GM12878 (cell line): ENCODE measurements at regions not wholly inside any gene's neighbourhood (a gene's known extent, or its start where the extent isn't known, plus 50 kb on each side); places are given as distances from the start of the nearest gene placed in this dataset.

Source experiments
- BCL11A ChIP-seq: IDR thresholded peaks from 2 replicates; pipeline ENCODE4 v1.6.1; 2011; ENCODE audit warnings: low read depth, low read length
- CTCF ChIP-seq, 3 experiments: IDR thresholded peaks in 2 of 3; conservative IDR thresholded peaks in 1 of 3; 2 replicates each; pipeline ENCODE4 v1.5.1; 2011; ENCODE audit warnings: low read depth in 3 of 3, low read length in 3 of 3, mild to moderate bottlenecking in 3 of 3, control low read depth in 2 of 3, moderate library complexity in 2 of 3, inconsistent platforms in 1 of 3, mixed read lengths in 1 of 3; ENCODE audit not compliant: control insufficient read depth in 2 of 3, insufficient read depth in 1 of 3; ENCODE audit errors: extremely low read depth in 1 of 3
- EP300 ChIP-seq, 2 experiments: fragments of 150-350 bp in 1 of 2; IDR thresholded peaks; 2 replicates each; pipeline ENCODE4 v1.6.1; 2011 to 2012; ENCODE audit warnings: low read depth in 2 of 2, low read length in 2 of 2, borderline replicate concordance in 1 of 2, improper control_type of control experiment in 1 of 2, inconsistent platforms in 1 of 2; ENCODE audit not compliant: control insufficient read depth in 1 of 2
- EZH2 ChIP-seq: IDR thresholded peaks from 2 replicates; pipeline ENCODE4 v1.6.1; 2012; ENCODE audit warnings: low read depth, mild to moderate bottlenecking, control low read depth, inconsistent platforms, low read length, borderline replicate concordance; ENCODE audit not compliant: control insufficient read depth
- HDAC6 ChIP-seq: fragments of 200-600 bp; sonication (generic); IDR thresholded peaks from one replicate; pipeline ENCODE4 v1.8.0; 2017; ENCODE audit warnings: antibody characterized with exemption; ENCODE audit not compliant: unreplicated experiment
- HDGF ChIP-seq: fragments of 450-650 bp; IDR thresholded peaks from 2 replicates; pipeline ENCODE4 v1.6.1; 2016; ENCODE audit warnings: antibody characterized with exemption
- JUND ChIP-seq: IDR thresholded peaks from 2 replicates; pipeline ENCODE4 v1.6.1; 2012; ENCODE audit warnings: low read depth, mild to moderate bottlenecking, low read length, improper control_type of control experiment, moderate library complexity
- MAX ChIP-seq: IDR thresholded peaks from 2 replicates; pipeline ENCODE4 v1.6.1; 2012; ENCODE audit warnings: low read depth, low read length, improper control_type of control experiment
- POLR2A ChIP-seq: IDR thresholded peaks from 2 replicates; pipeline ENCODE4 v1.6.1; 2011; ENCODE audit warnings: low read depth, mild to moderate bottlenecking, low read length
- TAF1 ChIP-seq: IDR thresholded peaks from 2 replicates; pipeline ENCODE4 v1.6.1; 2011; ENCODE audit warnings: mild to moderate bottlenecking, low read depth, low read length, borderline replicate concordance
- ZBTB40 ChIP-seq: fragments of 450-650 bp; IDR thresholded peaks from 2 replicates; pipeline ENCODE4 v1.6.1; 2016; ENCODE audit warnings: mild to moderate bottlenecking, moderate library complexity, borderline replicate concordance

GRCh38 chr22:48256041-48256739, 1493.7 kb downstream of the TBC1D22A start:
- TF ChIP-seq ZBTB40 (no peak), HDGF (no peak), JUND (no peak), BCL11A (no peak), TAF1 (no peak), POLR2A (no peak), EZH2 (no peak), HDAC6 (no peak), EP300 (IDR thresholded peaks at IDR 0.05; ENCODE audit: borderline replicate concordance in 1 of 2, control insufficient read depth in 1 of 2, low read depth in 2 of 2, low read length in 2 of 2) (no peak), MAX (no peak), CTCF (IDR thresholded peaks at IDR 0.05 in 2 of 3, conservative IDR thresholded peaks at IDR 0.05 in 1 of 3; ENCODE audit: control insufficient read depth in 2 of 3, extremely low read depth in 1 of 3, insufficient read depth in 1 of 3, low read depth in 3 of 3, low read length in 3 of 3) (no peak)
